HG03025 (cell line): ENCODE measurements at regions not wholly inside any gene's neighbourhood (a gene's known extent, or its start where the extent isn't known, plus 50 kb on each side); places are given as distances from the start of the nearest gene placed in this dataset.

Experiments
- ATAC-seq: cut with Tn5 transposase; IDR thresholded peaks from one replicate; pipeline ENCODE4 v1.9.1; 2021; ENCODE audit warnings: mild to moderate bottlenecking, moderate library complexity; ENCODE audit not compliant: unreplicated experiment, low FRiP score

DNA sequence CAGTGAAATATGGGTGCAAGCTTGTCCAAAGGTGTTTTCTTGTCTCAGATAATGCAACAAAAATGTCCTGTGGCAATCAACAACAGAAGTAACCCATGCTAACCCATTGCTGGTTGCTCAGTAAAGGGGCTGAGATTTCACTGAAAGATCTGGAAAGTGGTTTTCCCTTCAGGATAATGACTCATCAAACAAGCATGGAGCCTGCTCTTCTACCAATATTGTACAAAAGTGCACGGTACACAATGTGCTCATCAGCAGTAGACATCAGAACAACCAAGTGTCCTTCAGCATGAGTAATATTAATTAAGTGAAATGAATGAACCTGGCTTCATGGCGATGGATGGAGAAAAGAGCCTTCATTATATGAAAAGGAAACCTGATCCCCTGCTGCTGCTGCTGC, 287.1 kb upstream of the NEBL start:
- ATAC-seq, result no peak

DNA sequence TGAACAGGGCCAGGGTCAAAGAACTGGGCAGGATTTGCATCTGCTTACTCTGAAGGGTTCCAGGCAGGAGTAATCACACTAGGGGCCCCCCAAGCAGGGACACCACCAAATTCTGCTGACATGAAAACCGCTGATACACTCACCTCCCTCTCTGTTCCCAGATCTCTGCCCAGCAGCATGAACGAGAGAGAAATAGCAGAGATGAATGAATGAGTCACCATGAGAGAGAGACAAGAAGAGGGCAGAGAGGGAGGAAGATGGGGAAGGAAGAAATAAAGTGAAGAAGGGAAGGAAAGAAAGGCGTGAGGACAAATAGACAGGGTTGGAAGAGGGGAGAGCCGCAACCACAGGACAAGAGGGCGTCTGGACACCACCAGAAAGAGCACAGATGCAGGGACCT, 285.9 kb upstream of the NEBL start:
- no peak for ATAC-seq

GRCh38 chr10:21181451-21181850, 284.3 kb upstream of the NEBL start:
- no peak for ATAC-seq

- no peak for ATAC-seq
Measured at GRCh38 chr10:21180604-21181003, 283.5 kb upstream of the NEBL start.

DNA sequence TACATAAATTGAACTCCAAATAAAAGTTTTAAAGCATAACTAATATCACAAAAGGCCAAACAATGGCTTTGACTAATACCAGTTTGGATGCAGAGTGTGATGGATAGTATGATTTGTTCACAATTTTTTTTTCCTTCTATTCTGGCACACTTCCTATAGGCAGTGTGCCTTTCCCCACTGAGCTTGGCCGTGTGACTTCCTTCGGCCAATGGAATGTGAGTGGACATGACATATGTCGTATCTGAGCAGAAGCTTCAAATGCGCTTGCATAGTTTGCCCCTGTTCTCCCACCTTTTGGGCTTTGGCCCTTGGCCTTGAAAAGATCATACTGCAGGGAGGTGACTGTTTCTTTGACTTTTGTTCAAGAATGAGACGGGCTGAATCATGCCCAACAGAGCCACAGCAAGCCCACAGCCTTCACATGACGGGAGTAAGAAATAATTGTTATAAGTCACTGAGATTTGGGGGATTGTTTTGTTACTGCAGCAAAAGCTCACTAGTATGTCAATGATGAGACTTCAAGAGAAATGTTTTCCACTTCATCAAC, 279.9 kb upstream of the NEBL start:
- no peak for ATAC-seq

- ATAC-seq, result no peak
Measured at GRCh38 chr10:21175797-21176196, 278.7 kb upstream of the NEBL start.

GRCh38 chr10:21174715-21175495, 277.8 kb upstream of the NEBL start:
- ATAC-seq, result no peak

DNA sequence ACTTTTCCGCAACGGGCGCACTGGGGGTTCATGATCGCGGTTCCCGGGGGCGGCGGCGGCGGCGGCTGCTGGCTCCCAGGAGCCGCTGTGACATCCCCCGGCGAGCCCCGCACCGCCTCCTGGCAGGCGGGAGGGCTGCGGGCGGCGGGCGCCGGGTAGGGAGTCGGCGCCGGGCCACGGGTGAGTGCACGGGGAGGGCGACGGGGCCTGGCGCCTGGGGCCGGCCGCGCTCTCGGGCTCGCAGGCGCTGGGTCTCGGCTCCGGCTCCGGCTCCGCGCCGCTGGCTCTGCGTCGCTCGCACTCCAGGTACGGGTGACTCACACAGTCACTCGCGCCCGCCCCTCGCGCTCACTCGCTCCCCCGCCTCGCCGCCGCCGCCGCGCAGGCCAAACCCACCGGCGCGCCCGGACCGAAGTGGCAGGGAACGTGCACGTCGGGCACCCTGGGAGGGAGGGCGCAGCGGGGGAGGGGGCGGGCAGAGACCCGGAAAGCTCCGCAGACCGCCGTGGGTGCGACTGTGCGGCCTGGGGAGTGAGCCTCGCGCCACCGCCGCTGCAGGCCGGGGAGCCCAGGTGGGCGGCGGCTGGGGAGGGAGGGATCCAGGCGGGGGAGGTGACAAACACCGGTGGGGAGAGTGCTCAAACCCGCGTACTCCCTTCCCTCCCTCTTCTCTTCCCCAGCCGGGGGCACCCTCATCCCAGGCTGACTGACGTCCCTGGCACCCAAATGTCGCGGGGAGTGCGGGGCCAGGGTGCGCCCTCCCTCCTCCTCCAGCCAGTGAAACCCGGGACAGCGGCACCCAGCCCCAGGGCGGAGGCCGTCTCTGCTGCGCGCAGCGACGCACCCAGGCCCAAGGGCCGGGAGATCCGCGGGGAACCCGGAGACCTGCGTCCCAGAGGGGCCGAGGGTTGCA, 276.9 kb upstream of the NEBL start:
- ATAC-seq, result no peak

DNA sequence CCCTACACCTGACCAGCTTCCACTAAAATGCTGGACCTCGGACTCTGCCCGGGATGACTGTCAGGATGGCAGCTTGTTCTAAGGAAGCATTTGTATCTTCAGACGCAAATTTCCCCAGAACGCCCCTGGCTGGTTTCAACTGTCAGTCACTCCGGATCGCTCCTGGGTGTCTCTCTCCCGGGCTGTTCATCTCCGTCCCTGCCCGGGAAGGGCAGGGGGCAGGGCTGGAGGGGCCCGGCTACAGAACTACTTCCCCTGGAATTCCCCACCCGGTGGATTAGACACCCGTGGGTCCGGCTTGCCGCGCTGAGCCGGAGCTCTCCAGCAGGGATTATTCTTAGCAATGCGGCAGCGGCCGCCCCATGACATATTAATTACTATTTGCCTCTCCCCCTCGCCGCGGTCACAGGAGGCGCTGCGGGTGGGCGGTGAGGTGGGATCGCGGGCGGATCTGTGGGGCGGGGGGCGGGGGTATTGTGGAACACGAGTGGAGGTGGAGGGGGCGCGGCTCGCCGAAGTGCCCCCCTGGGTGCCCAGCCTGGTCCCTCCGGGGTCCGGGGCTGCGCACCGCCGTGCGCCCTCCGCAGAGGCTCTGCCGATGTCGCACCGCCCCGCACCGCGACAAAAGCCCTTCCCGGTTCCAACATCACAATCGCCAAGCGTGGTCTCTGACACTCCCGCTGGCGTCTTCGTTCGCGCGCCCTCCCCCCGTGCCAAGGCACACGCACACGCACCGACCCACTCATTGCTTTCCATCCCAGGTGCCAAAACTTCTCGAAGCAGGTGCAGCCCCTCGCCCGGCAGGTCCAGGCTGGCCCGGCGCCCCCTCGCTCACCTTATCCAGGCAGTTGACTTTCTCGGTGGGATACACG, 276.1 kb upstream of the NEBL start:
- no peak for ATAC-seq

- ATAC-seq, result no peak
Measured at GRCh38 chr10:21172542-21172929, 275.4 kb upstream of the NEBL start.

GRCh38 chr10:21171936-21172541, 274.9 kb upstream of the NEBL start:
- no peak for ATAC-seq

GRCh38 chr10:21171197-21171935, 274.3 kb upstream of the NEBL start:
- no peak for ATAC-seq

DNA sequence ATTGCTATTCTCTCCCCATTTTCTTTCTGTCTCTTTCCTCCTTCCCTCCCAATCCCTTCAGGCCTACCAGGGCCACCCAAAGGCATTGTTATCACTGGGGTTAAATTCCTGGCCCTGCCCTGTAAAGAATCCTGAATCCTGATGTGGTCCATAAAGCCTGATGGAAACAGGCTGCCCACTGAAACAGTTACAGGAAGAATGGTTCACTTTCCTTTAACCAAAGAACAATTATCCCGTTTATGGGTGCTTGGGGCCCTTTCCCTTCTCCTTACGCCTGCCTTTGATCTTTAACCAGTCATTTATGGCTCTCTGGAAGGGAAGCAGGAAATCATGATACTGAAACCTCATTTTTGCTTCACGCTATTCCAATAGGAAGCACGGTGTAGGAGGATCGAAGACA, 273.1 kb upstream of the NEBL start:
- ATAC-seq, result no peak

DNA sequence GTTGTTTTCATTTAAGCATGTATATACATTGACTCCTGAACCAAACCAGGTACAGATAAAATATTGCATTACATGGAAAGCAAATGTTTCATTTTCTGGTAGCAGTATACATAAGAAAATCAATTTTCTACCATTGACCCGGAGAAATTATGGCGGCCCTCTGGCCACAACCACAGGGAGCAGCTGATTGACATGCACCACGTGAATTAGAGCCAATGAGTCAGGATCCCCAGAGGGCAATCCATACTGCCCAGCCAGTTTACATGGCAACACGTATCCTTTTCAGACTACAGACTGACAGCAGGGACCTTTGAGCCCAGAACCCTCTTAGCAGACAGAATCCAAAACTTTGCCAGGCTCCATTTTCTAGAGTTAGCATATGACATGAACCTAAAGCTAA, 272.2 kb upstream of the NEBL start:
- ATAC-seq, result no peak

DNA sequence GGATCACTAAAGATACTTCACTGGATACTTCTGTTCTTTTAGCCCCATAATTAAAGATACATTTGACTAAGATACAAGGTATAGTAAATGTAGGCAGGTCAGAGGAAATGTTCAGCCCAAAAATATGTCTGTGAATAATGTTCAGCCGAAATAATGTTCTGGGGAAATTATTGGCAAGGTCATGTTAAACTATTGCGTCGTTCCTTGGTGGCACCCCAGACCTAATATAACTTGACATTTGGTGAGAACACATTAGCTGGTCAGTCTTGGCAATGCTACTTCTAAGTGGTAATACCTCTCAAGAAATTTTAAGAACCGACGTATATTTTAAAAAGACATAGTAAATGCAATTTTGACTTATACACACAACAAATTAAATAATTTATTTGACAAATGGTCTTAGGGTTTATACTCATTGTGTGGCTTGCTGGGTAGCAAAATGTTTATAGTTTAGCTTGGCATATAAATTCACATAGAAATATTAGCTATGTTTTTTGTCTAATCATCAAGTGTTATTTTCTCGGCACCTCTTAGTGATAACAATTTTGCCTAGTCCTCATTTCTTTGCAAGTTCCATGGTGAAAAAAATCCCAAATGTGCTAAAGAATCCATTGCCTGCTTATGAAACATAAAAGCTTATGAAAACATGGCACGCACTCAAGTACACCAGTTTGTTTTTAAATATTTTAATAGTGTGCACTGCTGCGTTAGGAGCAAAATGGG, 270.3 kb upstream of the NEBL start:
- no peak for ATAC-seq

GRCh38 chr10:21166557-21167287, 269.6 kb upstream of the NEBL start:
- no peak for ATAC-seq

DNA sequence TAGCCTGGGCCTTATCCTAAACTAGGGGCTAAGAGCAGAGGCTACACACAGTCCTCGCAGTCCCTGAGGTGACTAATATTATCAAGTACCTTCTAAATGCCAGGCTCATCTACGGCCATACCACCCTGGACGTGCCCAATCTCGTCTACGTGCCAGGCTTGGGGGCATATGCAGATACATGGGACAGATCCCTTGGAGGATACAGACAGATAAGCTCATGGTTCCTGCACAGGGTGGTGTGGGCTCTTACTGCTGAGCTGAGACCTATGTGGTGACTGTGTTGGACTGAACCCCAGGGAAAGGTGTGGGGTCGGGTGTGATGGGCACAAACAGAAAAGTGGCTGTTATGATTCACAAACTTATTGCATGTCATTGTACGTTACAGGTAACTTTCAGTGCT, 268.4 kb upstream of the NEBL start:
- ATAC-seq, result no peak

- no peak for ATAC-seq
Measured at GRCh38 chr10:21164687-21165086, 267.6 kb upstream of the NEBL start.
